HG03175 (cell line): ENCODE measurements at regions not wholly inside any gene's neighbourhood (a gene's known extent, or its start where the extent isn't known, plus 50 kb on each side); places are given as distances from the start of the nearest gene placed in this dataset.

Experiments
- ATAC-seq: cut with Tn5 transposase; IDR thresholded peaks from one replicate; pipeline ENCODE4 v1.9.1; 2021; ENCODE audit warnings: mild to moderate bottlenecking, moderate library complexity; ENCODE audit not compliant: unreplicated experiment

- ATAC-seq = no peak
Observed at GRCh38 chr7:41383596-41383995, 319.3 kb downstream of the INHBA start.

- ATAC-seq = no peak
Observed at GRCh38 chr7:41378156-41378555, 324.7 kb downstream of the INHBA start.

GRCh38 chr7:41375582-41375981 is 327.3 kb downstream of the INHBA start:
- ATAC-seq = no peak

GRCh38 chr7:41374150-41374848 is 328.6 kb downstream of the INHBA start:
- no peak for ATAC-seq

GRCh38 chr7:41367967-41368882 is 334.7 kb downstream of the INHBA start:
- ATAC-seq = no peak

- ATAC-seq = no peak
Observed at GRCh38 chr7:41351091-41351490, 351.8 kb downstream of the INHBA start.

GRCh38 chr7:41346878-41347277 is 356.0 kb downstream of the INHBA start:
- ATAC-seq = no peak

GRCh38 chr7:41339913-41340676 is 362.8 kb downstream of the INHBA start:
- no peak for ATAC-seq

GRCh38 chr7:41336981-41337380 is 365.9 kb downstream of the INHBA start:
- ATAC-seq = no peak

GRCh38 chr7:41336455-41336952 is 366.4 kb downstream of the INHBA start:
- ATAC-seq = no peak

- ATAC-seq = no peak
Observed at GRCh38 chr7:41334071-41334862, 368.6 kb downstream of the INHBA start.

- no peak for ATAC-seq
Observed at GRCh38 chr7:41333511-41333910, 369.4 kb downstream of the INHBA start.

- ATAC-seq = no peak
Observed at GRCh38 chr7:41331194-41331593, 371.7 kb downstream of the INHBA start.

- no peak for ATAC-seq
Observed at GRCh38 chr7:41328544-41328943, 374.3 kb downstream of the INHBA start.

GRCh38 chr7:41328131-41328530 is 374.8 kb downstream of the INHBA start:
- no peak for ATAC-seq

- ATAC-seq = no peak
Observed at GRCh38 chr7:41326616-41327015, 376.3 kb downstream of the INHBA start.

GRCh38 chr7:41323806-41324205 is 379.1 kb downstream of the INHBA start:
- ATAC-seq = no peak

- ATAC-seq = no peak
Observed at GRCh38 chr7:41319581-41319980, 383.3 kb downstream of the INHBA start.

GRCh38 chr7:41316410-41316809 is 386.5 kb downstream of the INHBA start:
- no peak for ATAC-seq

- ATAC-seq = no peak
Observed at GRCh38 chr7:41315764-41316163, 387.1 kb downstream of the INHBA start.
